ENCODE measurements at regions not wholly inside any gene's neighbourhood (a gene's known extent, or its start where the extent isn't known, plus 50 kb on each side); places are given as distances from the start of the nearest gene placed in this dataset.

DNA sequence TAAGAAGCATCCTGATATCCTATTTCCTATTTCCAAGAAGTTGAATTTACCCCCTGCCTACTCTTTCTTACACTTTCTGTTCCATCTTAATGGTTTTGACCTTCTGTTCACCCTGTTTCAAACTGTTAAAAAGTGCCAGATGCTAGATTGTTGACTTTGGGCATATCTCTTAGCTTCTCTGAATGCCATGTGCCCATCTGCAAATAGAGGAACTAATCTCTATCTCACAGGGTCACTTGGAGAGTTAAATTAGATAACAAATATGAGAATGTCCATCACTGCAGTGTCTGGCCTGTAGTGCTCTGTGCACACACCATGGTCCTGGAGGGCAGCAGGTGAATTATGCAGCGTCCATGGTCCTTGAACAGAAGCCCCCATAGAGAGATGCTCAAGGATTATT is 83.8 kb downstream of the LRATD1 start (continued):
- TF ChIP-seq, protein P1, sequence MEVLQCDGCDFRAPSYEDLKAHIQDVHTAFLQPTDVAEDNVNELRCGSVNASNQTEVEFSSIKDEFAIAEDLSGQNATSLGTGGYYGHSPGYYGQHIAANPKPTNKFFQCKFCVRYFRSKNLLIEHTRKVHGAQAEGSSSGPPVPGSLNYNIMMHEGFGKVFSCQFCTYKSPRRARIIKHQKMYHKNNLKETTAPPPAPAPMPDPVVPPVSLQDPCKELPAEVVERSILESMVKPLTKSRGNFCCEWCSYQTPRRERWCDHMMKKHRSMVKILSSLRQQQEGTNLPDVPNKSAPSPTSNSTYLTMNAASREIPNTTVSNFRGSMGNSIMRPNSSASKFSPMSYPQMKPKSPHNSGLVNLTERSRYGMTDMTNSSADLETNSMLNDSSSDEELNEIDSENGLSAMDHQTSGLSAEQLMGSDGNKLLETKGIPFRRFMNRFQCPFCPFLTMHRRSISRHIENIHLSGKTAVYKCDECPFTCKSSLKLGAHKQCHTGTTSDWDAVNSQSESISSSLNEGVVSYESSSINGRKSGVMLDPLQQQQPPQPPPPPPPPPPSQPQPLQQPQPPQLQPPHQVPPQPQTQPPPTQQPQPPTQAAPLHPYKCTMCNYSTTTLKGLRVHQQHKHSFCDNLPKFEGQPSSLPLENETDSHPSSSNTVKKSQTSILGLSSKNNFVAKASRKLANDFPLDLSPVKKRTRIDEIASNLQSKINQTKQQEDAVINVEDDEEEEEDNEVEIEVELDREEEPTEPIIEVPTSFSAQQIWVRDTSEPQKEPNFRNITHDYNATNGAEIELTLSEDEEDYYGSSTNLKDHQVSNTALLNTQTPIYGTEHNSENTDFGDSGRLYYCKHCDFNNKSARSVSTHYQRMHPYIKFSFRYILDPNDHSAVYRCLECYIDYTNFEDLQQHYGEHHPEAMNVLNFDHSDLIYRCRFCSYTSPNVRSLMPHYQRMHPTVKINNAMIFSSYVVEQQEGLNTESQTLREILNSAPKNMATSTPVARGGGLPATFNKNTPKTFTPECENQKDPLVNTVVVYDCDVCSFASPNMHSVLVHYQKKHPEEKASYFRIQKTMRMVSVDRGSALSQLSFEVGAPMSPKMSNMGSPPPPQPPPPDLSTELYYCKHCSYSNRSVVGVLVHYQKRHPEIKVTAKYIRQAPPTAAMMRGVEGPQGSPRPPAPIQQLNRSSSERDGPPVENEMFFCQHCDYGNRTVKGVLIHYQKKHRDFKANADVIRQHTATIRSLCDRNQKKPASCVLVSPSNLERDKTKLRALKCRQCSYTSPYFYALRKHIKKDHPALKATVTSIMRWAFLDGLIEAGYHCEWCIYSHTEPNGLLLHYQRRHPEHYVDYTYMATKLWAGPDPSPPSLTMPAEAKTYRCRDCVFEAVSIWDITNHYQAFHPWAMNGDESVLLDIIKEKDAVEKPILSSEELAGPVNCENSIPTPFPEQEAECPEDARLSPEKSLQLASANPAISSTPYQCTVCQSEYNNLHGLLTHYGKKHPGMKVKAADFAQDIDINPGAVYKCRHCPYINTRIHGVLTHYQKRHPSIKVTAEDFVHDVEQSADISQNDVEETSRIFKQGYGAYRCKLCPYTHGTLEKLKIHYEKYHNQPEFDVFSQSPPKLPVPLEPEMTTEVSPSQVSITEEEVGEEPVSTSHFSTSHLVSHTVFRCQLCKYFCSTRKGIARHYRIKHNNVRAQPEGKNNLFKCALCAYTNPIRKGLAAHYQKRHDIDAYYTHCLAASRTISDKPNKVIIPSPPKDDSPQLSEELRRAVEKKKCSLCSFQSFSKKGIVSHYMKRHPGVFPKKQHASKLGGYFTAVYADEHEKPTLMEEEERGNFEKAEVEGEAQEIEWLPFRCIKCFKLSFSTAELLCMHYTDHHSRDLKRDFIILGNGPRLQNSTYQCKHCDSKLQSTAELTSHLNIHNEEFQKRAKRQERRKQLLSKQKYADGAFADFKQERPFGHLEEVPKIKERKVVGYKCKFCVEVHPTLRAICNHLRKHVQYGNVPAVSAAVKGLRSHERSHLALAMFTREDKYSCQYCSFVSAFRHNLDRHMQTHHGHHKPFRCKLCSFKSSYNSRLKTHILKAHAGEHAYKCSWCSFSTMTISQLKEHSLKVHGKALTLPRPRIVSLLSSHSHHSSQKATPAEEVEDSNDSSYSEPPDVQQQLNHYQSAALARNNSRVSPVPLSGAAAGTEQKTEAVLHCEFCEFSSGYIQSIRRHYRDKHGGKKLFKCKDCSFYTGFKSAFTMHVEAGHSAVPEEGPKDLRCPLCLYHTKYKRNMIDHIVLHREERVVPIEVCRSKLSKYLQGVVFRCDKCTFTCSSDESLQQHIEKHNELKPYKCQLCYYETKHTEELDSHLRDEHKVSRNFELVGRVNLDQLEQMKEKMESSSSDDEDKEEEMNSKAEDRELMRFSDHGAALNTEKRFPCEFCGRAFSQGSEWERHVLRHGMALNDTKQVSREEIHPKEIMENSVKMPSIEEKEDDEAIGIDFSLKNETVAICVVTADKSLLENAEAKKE (CRISPR knock-in tag; IDR thresholded peaks at IDR 0.05), result no peak
- TF ChIP-seq EZH2phosphoT487 (IDR thresholded peaks at IDR 0.05; ENCODE audit: unreplicated experiment) (no peak), NANOG (IDR thresholded peaks at IDR 0.05; ENCODE audit: borderline replicate concordance) (no peak), ETS1 (IDR thresholded peaks at IDR 0.05) (no peak), ZNF331 (CRISPR knock-in tag; IDR thresholded peaks at IDR 0.05; ENCODE audit: low read depth) (no peak)

- H3K27me3 ChIP-seq (ENCODE audit: insufficient read depth), result no peaks in the 10 kb centered on the region
- no peaks in the 10 kb centered on the region for H3K36me3 ChIP-seq (ENCODE audit: insufficient read depth)
- no peak overlapping the region for H2AFZ ChIP-seq
- no peak overlapping the region for H3K27ac ChIP-seq (ENCODE audit: low read depth)
- Mint-ChIP-seq H3K36me3 (ENCODE audit: low read depth) (no peaks in the 10 kb centered on the region), H3K4me3 (no peak overlapping the region), H3K9me3 (no peaks in the 10 kb centered on the region), H3K4me1 (no peaks in the 10 kb centered on the region), H3K27ac (no peak overlapping the region), H3K27me3 (ENCODE audit: insufficient read depth, low read depth, poor library complexity) (no peaks in the 10 kb centered on the region)
- no peaks in the 10 kb centered on the region for H3F3A ChIP-seq (replicated peaks; ENCODE audit: low read depth)
- no peaks in the 10 kb centered on the region for H3K9me2 ChIP-seq (ENCODE audit: insufficient read depth)
- no peak for ATAC-seq
- no peak overlapping the region for H3K4me3 ChIP-seq
- no peak for DNase-seq (ENCODE audit: low spot score)
- no peaks in the 10 kb centered on the region for H3K4me1 ChIP-seq (ENCODE audit: insufficient read depth)
- no peaks in the 10 kb centered on the region for H4K20me1 ChIP-seq (replicated peaks; ENCODE audit: insufficient read depth)
- no peaks in the 10 kb centered on the region for H3K79me2 ChIP-seq (replicated peaks; ENCODE audit: insufficient read depth)
- H3K4me2 ChIP-seq, result no peak overlapping the region
- TF ChIP-seq STAT1 (IDR thresholded peaks at IDR 0.05; ENCODE audit: unreplicated experiment) (no peak), POLR2AphosphoS5 (IDR thresholded peaks at IDR 0.05; ENCODE audit: low read depth) (no peak), ZNF331 (CRISPR knock-in tag; IDR thresholded peaks at IDR 0.05; ENCODE audit: low read depth) (no peak), EZH2 (IDR thresholded peaks at IDR 0.05; ENCODE audit: low read depth, unreplicated experiment) (no peak), NANOG (IDR thresholded peaks at IDR 0.05; ENCODE audit: borderline replicate concordance) (no peak), JUNB (IDR thresholded peaks at IDR 0.05; ENCODE audit: unreplicated experiment) (no peak), ETS1 (IDR thresholded peaks at IDR 0.05) (no peak), CREB1 (CRISPR knock-in tag; IDR thresholded peaks at IDR 0.05; ENCODE audit: low read depth) (no peak), ZNF114 (CRISPR knock-in tag; IDR thresholded peaks at IDR 0.05) (no peak), REST (IDR thresholded peaks at IDR 0.05; ENCODE audit: unreplicated experiment) (no peak)
These were observed 84.6 kb downstream of the LRATD1 start for GRCh38 chr2:14717131-14717530.

All from GM23338 (cell line).